ENCODE measurements at regions not wholly inside any gene's neighbourhood (a gene's known extent, or its start where the extent isn't known, plus 50 kb on each side); places are given as distances from the start of the nearest gene placed in this dataset.

- Histone ChIP-seq H3K4me3 (ENCODE audit: low read depth in 1 of 3, low read length in 3 of 3) (no peak overlapping the region), H3K27me3 (ENCODE audit: control insufficient read depth in 4 of 4, insufficient read depth in 4 of 4, low read length in 3 of 4) (peaks cover 0 to 4% (median 1%) of the 10 kb centered on the region in 4 donors), H3K4me1 (ENCODE audit: control insufficient read depth in 4 of 4, insufficient read depth in 4 of 4, low read length in 3 of 4) (no peaks in the 10 kb centered on the region), H3K27ac (ENCODE audit: low read depth in 1 of 2, low read length in 2 of 2) (no peak overlapping the region), H3K36me3 (ENCODE audit: control insufficient read depth in 4 of 4, insufficient read depth in 3 of 4, low read depth in 1 of 4, low read length in 3 of 4) (no peaks in the 10 kb centered on the region), H3K9me3 (ENCODE audit: control insufficient read depth in 4 of 4, low read length in 3 of 4) (no peaks in the 10 kb centered on the region), H3K9ac (ENCODE audit: low read depth in 1 of 2, low read length in 2 of 2) (no peak overlapping the region)
- WGBS: 83% methylated on average over 30 of the region's 30 CpGs
- no peak for DNase-seq (ENCODE audit: low spot score)
- TF ChIP-seq FOXA1 (IDR thresholded peaks at IDR 0.05): no peak
- TF ChIP-seq RAD21 (IDR thresholded peaks at IDR 0.05): no peak
- TF ChIP-seq, protein P1, sequence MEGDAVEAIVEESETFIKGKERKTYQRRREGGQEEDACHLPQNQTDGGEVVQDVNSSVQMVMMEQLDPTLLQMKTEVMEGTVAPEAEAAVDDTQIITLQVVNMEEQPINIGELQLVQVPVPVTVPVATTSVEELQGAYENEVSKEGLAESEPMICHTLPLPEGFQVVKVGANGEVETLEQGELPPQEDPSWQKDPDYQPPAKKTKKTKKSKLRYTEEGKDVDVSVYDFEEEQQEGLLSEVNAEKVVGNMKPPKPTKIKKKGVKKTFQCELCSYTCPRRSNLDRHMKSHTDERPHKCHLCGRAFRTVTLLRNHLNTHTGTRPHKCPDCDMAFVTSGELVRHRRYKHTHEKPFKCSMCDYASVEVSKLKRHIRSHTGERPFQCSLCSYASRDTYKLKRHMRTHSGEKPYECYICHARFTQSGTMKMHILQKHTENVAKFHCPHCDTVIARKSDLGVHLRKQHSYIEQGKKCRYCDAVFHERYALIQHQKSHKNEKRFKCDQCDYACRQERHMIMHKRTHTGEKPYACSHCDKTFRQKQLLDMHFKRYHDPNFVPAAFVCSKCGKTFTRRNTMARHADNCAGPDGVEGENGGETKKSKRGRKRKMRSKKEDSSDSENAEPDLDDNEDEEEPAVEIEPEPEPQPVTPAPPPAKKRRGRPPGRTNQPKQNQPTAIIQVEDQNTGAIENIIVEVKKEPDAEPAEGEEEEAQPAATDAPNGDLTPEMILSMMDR (IDR thresholded peaks at IDR 0.05; ENCODE audit: low read depth, low read length, missing input control): no peak
- no peak for TF ChIP-seq ZBTB33 (IDR thresholded peaks at IDR 0.05)
- no peak for TF ChIP-seq ATF3 (IDR thresholded peaks at IDR 0.05)
Observed at GRCh38 chr19:32253683-32254508, 91.5 kb upstream of the ZNF507 start.

GRCh38 chr19:32254509-32254890 lies 90.9 kb upstream of the ZNF507 start:
- H3K36me3 ChIP-seq (ENCODE audit: control insufficient read depth in 4 of 4, insufficient read depth in 3 of 4, low read depth in 1 of 4, low read length in 3 of 4): no peaks in the 10 kb centered on the region
- WGBS: 69% methylated on average over 6 of the region's 6 CpGs
- TF ChIP-seq ATF3 (IDR thresholded peaks at IDR 0.05): no peak
- no peak for TF ChIP-seq REST (IDR thresholded peaks at IDR 0.05)
- TF ChIP-seq RAD21 (IDR thresholded peaks at IDR 0.05): no peak
- TF ChIP-seq RXRA (IDR thresholded peaks at IDR 0.05): no peak
- TF ChIP-seq FOXA2 (IDR thresholded peaks at IDR 0.05): no peak
- H3K9me3 ChIP-seq (ENCODE audit: control insufficient read depth in 4 of 4, low read length in 3 of 4): no peaks in the 10 kb centered on the region
- no peak overlapping the region for H3K27ac ChIP-seq (ENCODE audit: low read depth in 1 of 2, low read length in 2 of 2)
- H3K27me3 ChIP-seq (ENCODE audit: control insufficient read depth in 4 of 4, insufficient read depth in 4 of 4, low read length in 3 of 4): peaks cover 0 to 6% (median 2%) of the 10 kb centered on the region in 4 donors
- no peak overlapping the region for H3K4me3 ChIP-seq (ENCODE audit: low read depth in 1 of 3, low read length in 3 of 3)
- DNase-seq (ENCODE audit: low spot score): no peak
- H3K4me1 ChIP-seq (ENCODE audit: control insufficient read depth in 4 of 4, insufficient read depth in 4 of 4, low read length in 3 of 4): no peaks in the 10 kb centered on the region
- no peak overlapping the region for H3K9ac ChIP-seq (ENCODE audit: low read depth in 1 of 2, low read length in 2 of 2)
